DOHH2 (cell line): ENCODE measurements at regions not wholly inside any gene's neighbourhood (a gene's known extent, or its start where the extent isn't known, plus 50 kb on each side); places are given as distances from the start of the nearest gene placed in this dataset.

ENCODE experiments used
- CTCF ChIP-seq: fragments of 200-600 bp; sonication (generic); IDR thresholded peaks from one replicate; pipeline ENCODE4 v1.5.1; 2014; ENCODE audit warnings: antibody characterized with exemption, mild to moderate bottlenecking, low read depth, low read length; ENCODE audit not compliant: poor library complexity, severe bottlenecking
- EZH2phosphoT487 ChIP-seq: fragments of 200-600 bp; sonication (generic); IDR thresholded peaks from 2 replicates; pipeline ENCODE4 v1.6.1; 2017; ENCODE audit warnings: borderline replicate concordance, mild to moderate bottlenecking, antibody characterized with exemption, low read length, moderate library complexity, mixed read lengths

GRCh38 chr6:45775026-45775697 lies 240.5 kb downstream of the CLIC5 start:
- TF ChIP-seq CTCF (no peak), EZH2phosphoT487 (no peak)
